Heart left ventricle (tissue), 13 donors: ENCODE measurements at regions not wholly inside any gene's neighbourhood (a gene's known extent, or its start where the extent isn't known, plus 50 kb on each side); places are given as distances from the start of the nearest gene placed in this dataset.

Experiments used
- POLR2A ChIP-seq, 2 donors: fragments of 450-650 bp; IDR thresholded peaks; one replicate each; pipeline ENCODE4 v1.6.1; 2017; ENCODE audit warnings: antibody characterized with exemption in 2 of 2, mild to moderate bottlenecking in 2 of 2, moderate library complexity in 2 of 2
- TF ChIP-seq, protein P1 (sequence below), 12 donors: fragments of 200-600 bp; sonication (generic) in 4 of 12; IDR thresholded peaks; one replicate each; pipeline versions ENCODE4 v1.5.0 to v1.8.0; 2018 to 2022; ENCODE audit warnings: antibody characterized with exemption in 12 of 12, mild to moderate bottlenecking in 5 of 12
- donor health status: ischemic (EF 13 %, LVEDD 7.1; RV severe dilation, severe dysfunction).
- donor health status: DM: no; HTN: yes; CAD: no.
- donor health status: DM: no; HTN: no; CAD: no.
- donor health status: ischemic (EF 25% LVEDD 6.9; RV normal size, moderate dysfunction).
- donor health status: ischemic (EF 25% LVEDD 5.7; RV mildly dilated, moderate dysfunction).
- donor health status: ischemic (EF 35%, LVEDD 5.7; RV mildly dilated, moderate dysfunction).
- donor health status: nonischemic (EF 11% LVEDD 7.7; RV severe dilation, severe dysfunction).
- donor health status: DM: yes; HTN: yes; CAD: no.
- donor health status: PGD.
- donor health status: ischemic (EF 29% LVEDD 5.4; RV normal size, mild dysfunction).
- donor health status: nonischemic (EF 23%, LVEDD 6.1; RV moderate dilation, normal function).

GRCh38 chr10:111996103-111996502 lies 187.5 kb downstream of the GPAM start:
- TF ChIP-seq, protein P1, sequence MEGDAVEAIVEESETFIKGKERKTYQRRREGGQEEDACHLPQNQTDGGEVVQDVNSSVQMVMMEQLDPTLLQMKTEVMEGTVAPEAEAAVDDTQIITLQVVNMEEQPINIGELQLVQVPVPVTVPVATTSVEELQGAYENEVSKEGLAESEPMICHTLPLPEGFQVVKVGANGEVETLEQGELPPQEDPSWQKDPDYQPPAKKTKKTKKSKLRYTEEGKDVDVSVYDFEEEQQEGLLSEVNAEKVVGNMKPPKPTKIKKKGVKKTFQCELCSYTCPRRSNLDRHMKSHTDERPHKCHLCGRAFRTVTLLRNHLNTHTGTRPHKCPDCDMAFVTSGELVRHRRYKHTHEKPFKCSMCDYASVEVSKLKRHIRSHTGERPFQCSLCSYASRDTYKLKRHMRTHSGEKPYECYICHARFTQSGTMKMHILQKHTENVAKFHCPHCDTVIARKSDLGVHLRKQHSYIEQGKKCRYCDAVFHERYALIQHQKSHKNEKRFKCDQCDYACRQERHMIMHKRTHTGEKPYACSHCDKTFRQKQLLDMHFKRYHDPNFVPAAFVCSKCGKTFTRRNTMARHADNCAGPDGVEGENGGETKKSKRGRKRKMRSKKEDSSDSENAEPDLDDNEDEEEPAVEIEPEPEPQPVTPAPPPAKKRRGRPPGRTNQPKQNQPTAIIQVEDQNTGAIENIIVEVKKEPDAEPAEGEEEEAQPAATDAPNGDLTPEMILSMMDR (IDR thresholded peaks at IDR 0.05): no peak
- TF ChIP-seq POLR2A (IDR thresholded peaks at IDR 0.05): no peak
